HG03159 (cell line): ENCODE measurements at regions not wholly inside any gene's neighbourhood (a gene's known extent, or its start where the extent isn't known, plus 50 kb on each side); places are given as distances from the start of the nearest gene placed in this dataset.

Experiments used
- ATAC-seq: cut with Tn5 transposase; IDR thresholded peaks from one replicate; pipeline ENCODE4 v1.9.1; 2021; ENCODE audit warnings: mild to moderate bottlenecking, moderate library complexity; ENCODE audit not compliant: unreplicated experiment

DNA sequence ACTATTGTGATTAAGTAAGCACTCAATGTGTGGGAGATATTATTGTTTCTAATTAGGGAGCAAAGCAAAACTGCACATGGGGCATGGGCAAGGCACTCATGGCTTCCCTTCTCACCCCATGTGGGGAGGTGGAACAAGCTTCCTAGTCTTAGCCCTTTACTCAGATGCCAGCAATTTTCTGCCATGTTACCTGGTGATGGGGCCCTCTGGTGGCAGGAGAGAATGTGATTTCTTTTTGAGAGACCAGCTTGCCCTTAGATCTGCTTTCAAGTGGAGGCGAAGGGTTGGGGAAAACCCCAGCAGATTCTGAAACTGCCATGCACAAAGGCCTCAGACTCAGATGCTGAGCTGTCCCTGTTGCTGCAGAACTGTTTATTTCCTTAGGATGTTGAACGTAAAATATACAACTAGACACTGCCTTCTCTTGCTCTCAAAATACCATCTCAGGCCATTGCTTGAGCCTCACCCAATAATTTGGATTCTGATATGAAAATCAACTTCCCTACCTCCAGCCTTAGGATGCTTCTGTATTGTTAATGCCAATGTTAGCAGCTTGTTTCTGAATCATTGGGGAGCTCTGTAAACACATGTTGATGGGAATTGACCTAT is 130.2 kb upstream of the TPRG1 start:
- ATAC-seq = peak; percentile 97

DNA sequence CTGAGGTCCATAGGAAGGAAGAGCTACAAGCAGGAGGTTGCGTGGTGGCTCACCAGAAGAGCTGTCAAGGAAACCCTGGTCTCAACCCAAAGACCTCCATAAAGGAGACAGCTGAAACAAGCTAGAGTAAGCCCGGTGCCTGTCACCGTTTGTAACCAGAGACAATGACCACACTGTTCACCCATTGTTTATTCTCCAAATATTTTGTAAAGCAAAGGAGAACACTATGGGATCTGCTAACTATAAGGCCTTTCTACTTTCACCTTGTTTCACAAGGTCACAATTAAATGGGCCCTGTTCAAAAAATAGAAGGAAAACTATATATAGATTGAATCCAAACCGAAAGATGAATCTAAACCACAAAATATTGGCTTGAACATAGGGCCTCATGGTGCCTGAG is 128.9 kb upstream of the TPRG1 start:
- no peak for ATAC-seq

DNA sequence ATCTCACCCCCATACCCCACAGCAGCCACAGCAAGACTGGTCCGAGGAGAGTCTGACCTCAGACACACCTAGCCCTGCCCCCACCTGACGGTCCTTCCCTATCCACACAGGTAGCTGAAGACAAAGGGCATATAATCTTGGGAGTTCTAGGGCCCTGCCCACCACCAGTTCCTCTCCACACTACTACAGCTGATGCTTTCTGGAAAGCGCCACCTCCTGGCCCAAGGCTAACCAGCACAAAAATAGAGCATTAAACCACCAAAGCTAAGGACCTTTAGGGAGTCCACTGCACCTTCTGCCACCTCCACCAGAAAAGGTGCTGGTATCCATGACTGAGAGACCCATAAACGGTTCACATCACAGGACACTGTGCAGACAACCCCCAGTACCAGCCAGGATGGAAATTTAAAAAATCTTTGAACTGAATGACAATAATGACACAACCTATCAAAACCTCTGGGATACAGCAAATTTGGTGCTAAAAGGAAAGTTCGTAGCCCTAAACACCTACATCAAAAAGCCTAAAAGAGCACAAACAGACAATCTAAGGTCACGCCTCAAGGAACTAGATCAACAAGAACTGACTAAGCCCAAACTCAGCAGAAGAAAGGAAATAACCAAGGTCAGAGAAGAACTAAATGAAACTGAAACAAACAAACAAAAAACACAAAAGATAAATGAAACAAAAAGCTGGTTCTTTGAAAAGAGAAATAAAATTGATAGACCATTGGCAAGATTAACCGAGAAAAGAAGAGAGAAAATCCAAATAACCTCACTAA is 122.1 kb upstream of the TPRG1 start:
- ATAC-seq = no peak

DNA sequence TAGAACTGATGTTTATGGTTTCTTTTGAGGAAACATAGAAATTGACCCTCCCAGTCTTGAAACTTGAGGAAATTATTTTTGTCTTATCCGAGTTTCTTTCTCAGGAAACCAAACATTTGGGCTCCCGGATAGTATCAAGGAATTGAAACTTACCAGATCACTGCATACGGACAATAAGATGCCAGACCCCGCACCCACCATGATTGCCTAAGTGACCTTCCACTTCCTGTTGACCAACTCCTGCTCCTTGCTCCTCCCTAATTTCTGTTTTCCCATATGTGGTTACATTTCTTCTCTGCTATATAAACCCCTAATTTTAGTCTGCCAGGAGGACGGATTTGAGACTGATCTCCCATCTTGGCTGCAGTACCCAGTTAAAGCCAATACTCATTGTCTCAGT is 118.4 kb upstream of the TPRG1 start:
- ATAC-seq = no peak

DNA sequence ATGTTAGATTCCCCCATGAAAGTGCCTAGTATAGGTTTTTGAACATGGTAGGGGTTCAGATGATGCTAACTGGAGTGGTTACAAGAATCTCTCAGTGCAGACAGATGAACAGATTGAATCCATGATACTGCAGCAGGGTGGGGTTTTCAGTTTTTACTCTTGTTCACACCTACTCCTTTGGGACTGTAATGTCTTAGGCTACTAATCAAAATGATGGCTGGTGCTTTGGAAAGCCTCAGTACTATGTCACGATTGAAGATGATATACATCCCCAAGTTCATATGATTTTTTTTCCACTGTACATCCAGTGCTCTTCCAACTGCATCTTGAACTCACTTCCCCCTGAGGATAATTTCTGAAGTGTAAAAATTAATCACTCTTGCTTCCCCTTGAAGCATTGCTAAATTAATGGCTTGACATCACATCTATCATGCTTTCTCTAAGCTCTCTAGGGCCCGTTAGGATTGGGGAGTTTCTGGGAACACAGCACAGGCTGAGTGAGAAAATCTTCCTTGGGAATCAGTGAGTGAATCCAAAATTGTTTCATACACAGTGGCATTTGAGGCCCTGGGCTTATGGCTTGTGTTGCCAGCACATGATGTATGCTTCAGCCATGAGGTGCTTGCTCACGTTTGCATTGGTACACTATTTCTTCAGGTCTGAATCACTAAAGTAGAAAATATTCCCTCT is 115.0 kb upstream of the TPRG1 start:
- ATAC-seq = no peak

DNA sequence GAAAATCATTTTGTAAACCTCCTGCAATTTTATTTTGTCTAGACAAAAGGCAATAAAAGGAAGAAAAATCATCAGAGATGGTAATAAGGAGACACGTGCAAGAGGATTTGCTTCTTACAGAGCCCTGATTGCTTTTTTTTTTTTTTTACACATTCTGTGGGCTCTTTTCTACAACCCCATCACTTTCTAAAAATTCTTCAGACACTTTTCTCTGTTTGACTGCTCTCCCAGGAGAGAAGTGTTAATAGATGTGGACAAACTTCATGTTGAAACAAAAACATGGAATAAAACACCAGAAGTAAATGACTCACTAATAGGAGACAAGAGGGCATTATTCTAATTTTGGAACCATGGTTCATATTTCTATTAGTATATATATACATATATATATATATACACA is 114.4 kb upstream of the TPRG1 start:
- ATAC-seq = no peak

DNA sequence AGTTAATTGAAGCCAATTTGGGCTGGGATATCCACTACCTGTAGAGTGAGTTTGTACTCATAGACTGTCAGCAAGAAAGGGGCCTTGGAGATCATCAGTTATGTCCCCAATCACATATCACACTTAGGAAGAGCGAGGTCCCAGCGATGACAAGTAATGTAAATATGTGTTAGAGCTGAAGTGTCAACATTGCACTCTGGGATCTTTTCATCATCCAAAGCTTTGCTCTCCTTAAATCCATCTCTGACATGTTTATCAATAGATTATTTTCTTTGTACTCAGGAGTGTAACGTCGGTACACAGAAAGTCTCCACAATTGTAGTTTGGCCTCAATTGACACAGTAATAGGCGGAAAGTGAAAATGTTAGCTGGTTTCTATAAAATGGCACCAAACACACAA is 113.7 kb upstream of the TPRG1 start:
- ATAC-seq = no peak

DNA sequence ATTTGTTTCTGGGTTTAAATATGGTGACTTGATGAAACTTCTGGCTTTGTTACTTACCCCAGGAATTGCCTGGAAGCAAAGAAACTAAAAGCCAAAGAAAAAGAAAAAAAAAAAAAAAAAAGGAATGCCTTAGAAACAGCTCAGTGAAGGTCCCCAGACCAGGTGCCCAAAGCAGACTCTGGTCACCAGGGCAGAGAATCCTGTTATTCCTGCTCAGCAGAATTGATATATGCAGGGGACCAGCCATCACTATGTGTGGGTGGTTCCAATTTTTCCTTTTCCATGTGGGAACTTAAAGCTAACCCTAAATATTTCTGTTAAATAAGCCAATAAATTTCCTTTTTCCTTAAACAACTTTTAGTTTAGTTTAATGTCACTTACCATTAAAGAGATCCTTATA is 100.8 kb upstream of the TPRG1 start:
- ATAC-seq = no peak

DNA sequence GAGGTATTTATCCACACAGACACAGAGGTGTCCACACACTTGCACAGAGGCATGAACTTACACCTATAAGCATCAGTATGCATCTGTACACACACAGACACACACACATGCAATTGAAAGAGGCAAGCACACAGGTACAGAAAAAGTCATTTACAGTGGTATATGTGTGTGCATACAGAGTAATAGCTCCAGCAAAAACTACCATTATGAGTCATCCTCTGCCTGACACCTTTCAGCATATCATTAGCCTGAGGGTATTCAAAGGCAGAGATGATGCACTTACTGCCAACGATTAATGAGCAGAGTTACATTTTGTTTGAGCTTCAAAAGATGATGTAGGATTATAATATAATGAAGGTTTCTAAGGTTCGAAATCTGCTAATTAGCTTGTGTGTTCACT is 100.3 kb upstream of the TPRG1 start:
- peak; percentile 62 for ATAC-seq

DNA sequence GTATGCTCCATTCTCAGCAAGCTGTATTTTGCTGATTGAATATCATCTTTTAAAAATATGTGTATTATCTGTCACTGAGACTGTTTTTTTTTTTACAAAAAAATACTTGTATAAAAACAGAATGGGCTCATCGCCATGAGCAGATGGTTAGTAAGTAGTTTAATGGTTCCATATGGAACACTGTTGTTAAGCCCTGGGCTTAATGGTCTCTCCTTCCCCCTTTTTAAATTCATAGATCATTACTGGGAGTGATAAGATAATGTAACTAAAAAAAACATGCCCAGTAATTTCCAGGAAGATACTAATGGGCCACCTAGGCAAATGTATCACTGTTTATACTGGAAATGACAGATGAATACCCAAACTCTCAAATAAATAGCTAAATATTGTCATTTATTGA is 95.3 kb upstream of the TPRG1 start:
- ATAC-seq = no peak

DNA sequence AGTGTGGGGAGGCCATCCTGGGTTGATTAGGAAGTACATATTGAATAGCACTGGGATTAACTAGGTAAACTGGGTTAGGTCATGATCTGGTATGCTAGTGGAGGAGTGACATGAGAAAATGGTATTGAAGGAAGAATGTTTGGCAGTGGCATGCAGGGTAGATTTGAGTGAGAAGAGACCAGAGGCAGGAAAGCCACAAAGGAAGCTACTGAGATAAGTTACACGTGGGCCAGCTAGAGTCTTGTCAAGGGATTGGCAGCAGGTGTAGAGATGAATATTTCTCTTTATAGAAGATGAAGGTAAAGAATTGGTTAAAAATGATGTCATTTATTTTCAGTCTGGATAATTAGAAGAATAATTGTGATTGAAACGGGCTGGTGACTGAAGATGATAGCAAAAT is 91.0 kb upstream of the TPRG1 start:
- ATAC-seq = no peak

DNA sequence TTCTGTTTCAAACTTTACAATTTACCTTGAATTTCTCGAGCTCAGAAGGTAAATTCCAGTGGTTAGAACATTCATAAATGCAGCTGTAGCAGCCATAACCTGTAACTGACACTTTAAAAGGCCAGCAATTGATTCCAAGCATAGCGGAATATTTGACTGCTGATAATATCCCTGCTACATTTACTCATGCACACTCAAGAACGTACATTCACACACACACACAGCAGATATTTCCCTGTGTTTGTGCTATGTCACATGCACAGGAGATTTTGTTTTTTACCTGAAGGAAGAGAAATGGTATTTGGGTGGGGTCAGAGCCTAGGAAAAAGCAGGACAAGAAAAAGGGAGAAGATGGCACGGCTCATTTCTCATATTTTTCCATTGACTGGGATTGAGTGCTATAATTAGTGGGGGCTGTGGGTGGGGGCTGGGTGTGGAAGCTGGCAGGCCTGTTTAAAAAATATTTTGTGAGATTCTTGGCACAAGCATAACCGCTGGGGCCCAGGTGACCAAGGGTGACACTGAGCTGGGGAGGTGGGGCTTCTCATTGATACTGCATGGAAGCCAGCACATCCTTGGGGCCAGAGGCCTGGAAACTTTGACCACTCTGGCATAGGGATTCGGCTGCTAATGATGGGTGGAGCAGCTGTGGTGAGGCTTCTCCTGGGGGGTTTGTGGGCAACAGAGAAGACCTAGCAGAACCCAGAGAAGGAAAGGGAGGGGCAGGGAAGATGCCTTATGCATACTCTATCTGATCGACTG is 88.9 kb upstream of the TPRG1 start:
- no peak for ATAC-seq

DNA sequence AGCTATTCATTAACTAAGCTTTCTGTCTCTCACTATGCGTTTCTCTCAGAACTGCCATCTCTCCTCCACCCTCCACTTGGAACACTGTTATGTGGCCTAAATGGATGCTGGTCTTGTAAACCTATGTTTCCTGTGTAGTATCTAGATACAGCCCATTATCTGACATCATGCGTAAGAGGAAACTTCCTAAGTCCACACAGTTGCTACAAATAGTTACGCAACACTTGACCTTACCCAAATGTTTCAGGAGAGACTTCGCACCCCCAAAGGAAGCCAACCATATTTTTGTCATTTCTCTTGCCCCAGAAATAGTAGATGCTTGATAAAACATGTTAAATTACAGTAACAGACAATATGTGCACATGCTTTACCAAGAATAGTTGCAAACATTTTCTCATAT is 87.2 kb upstream of the TPRG1 start:
- no peak for ATAC-seq

DNA sequence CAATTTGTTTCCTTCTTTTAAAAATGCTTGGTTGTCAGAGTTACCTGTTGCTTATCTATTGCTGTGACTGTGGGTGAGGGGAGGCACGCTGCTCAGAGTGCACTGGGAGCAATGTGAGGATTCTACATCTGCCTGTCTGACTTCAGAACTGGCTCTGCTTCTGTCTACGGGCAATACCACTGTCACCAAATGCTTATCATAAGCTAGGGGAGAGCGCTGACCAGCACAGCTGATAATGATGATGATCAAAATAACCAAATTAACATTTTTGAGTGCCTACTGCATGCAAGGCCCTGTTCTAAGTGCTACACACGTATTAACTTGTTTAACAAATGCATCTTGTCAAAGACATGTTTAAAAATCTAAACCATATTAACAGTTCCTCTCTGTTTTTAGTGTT is 79.2 kb upstream of the TPRG1 start:
- no peak for ATAC-seq

DNA sequence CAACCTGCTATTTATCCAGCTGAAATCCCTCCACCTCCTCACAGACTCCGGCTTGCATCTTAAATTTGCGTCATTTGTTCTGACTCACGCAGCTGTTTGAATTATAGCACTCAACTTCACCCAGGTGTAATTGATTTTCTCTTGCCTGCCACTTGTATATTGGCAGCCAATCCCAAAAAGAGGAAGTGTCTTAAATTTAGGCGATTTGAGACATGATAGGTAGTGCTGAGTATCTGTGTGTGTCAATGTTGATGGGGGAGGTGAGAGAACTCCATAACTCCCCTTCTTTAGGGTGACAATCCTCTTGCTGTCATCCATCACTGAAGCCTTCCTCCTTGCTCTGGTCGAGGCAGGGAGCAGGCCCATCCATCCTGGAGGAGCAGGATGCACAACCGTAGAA is 77.2 kb upstream of the TPRG1 start:
- ATAC-seq = no peak

DNA sequence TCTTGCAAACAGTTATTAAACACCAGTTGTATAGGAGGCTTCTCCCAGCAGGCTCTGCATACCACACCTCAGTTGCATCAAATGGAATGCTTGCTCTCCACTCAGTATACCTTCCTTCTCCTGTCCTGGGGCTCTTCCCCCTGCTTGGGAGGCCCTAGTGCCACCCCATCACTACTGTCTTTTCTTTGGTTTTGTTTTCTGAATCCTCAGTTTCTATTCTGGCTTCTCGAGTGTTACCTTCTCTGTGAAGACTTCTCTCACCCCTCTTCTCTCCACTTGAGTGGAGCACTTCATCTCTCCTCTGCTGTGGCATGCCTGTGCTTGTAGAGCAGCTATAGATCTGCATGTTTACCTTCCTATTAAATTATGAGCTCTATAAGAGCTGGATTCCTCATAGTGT is 75.7 kb upstream of the TPRG1 start:
- ATAC-seq = no peak

DNA sequence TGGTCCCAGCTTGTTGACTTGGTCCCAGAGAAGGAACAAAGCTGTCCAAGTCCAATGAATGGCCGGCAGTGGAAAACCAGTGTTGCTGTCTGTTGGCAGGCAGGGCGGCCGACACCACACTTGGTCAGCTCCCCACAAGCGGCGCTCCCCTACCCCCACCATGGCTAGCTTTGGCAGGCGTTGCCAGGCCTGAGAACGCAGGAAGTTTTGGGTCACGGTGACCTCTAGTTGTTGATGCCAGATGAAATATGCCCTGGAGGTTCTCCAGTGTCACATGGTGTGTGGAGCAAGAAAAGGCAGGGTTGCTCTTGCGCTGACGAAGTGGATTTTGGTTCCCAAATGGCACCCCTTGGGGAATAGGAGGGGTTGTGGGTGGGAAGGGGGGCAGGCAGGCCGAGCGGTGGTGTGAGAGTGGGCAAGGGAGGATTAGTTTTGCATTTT is 72.7 kb upstream of the TPRG1 start:
- no peak for ATAC-seq

DNA sequence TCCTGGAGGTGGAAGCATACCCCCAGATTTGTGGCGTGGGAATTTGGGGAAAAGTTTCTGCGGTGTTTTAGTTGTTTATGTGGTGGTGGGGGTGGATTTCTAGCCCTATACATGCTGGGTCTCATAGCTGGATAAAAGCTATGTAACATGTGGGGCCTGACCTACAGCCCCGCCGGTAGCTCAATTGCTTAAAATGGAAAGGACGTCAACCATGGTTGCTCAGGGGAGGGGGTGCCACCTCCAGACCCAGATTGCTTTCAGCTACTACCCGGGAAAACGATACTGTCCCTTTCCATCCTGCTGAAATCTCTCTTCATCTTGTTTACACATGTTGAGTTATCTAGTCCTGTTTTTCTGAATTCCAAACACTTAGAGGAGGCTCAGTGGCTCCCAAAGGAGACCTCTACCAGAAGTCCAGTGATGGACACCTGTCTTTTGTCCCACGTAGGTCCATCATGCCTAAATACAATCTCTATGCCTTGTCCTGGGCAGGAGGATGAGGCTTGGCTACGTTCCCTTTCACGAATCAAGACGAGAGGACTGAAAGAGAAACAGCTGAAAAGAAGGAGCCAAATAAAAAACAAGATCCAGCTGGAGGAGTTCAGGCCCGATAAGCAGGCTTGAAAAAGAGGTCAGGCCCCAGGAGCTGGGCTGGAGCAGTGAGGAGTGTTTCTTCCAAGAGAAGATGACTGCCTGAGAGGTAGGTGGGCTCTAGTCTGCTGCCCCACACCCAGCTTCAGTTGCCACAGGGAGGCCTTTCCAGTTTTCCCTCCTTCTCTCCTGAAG is 72.1 kb upstream of the TPRG1 start:
- no peak for ATAC-seq

DNA sequence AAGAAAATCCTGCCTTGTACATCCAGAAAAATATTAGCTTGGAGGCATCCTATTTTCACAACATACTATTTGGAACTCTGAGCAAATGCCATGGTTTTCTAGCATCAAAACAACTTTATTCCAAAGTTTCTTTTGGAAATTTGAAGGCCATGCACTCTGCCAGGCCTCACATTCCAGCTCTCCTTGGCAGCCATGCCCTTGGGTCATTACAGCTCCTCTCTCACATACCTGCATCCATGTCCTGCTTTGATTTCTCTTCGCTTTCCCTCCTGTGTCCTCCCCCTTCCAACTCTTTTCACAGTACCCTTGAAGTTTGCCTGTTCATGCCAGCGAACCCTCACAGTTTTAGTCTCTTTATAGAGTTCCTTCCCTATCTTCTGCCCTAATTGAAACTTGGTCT is 70.9 kb upstream of the TPRG1 start:
- no peak for ATAC-seq

DNA sequence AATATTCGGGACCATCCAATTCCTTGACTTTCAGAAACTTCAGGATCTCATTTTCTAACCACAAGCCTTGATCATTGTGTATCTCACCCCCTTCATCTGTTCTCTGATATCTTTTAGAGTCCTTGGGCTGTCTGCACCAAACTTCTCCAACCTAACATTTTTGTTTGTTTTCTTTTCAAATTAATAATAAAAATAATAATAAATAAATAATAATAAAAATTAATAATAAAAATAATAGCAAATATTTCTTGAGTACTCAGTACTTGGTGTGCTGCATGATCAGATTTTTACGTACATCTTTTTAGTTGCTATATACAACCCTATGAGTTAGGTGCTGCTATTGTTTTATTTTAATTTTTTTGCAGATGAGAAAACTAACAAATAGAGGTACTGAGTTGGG is 70.2 kb upstream of the TPRG1 start:
- ATAC-seq = no peak

DNA sequence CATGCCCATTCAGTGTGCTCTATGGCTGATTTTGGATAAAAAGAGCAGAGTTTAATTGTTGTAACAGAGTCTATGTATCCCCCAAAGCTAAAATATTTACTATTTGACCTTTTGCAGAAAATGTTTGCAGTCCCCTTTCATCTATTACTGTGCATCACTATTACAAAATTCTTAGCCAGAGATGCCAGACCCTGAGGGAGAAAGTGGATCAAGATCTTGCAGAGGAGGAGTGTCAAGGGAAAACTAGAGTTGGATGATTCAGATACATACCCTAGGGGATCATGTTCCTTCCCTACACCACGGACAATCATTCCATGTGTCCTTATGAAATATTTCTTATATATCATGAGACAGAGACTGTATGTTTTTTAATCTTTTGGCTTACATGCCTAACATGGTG is 68.6 kb upstream of the TPRG1 start:
- ATAC-seq = no peak
